Fibroblast of skin of left biceps (primary cell): ENCODE measurements at regions not wholly inside any gene's neighbourhood (a gene's known extent, or its start where the extent isn't known, plus 50 kb on each side); places are given as distances from the start of the nearest gene placed in this dataset.
"Not testable (repeated sequence)": the region's sequence is repeated elsewhere in the genome, so short reads cannot be mapped to it uniquely, and the experiment has no call there.

ENCODE experiments used
- DNase-seq, 2 experiments: peaks; one replicate each; pipeline ENCODE4 v3.0.0-alpha.2; 2013; ENCODE audit warnings: low read depth in 2 of 2

DNA sequence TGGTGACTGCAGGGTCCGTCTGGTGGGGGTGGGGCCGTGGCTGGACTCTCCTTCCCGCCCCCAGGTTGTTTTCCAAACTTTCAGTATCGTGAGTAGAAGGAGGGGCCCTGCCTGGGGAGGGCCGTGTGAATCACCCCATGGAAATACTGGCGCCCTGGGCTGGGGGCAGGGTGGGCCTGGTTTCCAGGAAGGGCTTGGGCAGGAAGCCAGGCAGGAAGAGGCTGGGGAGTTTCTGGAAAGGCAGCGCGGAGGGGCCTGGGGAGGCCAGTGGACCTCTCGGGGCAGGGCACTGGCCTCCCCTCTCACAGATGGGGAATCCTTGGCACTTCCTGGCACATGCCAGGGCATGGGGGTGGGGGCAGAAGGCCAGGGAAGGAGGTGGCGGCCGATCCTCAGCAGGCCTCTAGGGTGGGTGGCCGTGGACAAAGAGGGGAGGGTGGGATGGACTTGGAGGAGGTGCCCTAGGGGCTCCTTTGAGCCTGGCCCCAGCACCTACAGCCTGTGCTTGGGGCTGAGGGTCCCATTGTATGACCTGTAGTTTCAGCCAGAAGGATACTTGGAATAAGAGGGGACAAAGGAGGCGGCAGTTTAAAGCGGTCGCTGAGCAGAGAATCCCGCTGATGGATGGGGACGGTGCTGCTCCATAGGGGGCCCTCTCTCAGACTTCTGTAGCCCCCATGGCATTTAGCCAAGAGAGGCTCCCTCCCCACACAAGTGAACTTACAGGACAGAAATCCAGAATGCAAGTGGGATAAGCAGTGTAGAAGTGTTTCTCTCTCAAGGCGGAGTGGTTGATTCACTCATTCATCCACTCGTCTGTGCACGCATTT lies 56.5 kb upstream of the GATA2 start:
- peak; percentile 85 for DNase-seq

DNA sequence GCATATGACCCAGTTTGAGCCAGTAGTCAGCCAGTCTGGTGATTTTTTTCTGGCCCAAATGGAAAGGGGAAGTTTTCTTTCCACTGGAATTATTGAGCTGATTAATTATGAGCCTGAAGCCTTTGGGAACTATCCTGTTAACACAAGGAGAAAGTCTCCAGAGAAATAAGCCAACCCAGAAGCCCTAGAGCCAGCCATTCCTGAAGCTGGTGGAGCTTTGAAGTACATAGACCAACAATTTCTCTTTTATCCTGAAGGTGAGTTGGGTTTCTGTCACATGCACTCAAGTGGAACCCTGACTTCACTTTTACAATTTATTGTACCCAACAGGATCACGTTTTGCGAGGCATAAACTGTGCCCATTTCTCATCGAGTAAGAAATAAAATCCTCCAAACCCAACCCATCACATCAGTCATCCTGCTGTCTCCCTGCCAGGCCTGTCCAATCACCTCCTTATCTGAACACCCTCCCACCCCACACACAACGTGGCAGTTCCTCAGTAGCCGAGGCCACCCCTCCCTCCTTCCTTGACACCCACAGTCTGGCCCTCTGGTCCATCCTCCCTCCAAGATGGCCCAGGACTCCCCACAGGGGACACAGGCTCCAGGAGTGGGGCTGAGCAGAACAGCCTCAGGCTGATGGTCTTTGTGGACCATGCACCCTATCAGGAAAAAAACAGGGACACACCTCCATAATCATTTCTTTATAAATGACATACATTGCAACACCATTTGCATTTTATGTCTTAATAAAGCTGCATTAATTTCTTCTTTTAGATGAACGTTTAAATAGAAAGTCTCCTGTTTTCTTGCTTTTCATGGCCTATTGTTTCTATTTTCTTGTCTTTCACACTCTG lies 55.7 kb upstream of the GATA2 start:
- DNase-seq: peak in 1 of 2 experiments; percentile 14

GRCh38 chr3:128548021-128548420 lies 55.0 kb upstream of the GATA2 start:
- DNase-seq: no peak

GRCh38 chr3:128547368-128547987 lies 54.5 kb upstream of the GATA2 start:
- peak in 1 of 2 experiments; percentile 19 for DNase-seq

DNA sequence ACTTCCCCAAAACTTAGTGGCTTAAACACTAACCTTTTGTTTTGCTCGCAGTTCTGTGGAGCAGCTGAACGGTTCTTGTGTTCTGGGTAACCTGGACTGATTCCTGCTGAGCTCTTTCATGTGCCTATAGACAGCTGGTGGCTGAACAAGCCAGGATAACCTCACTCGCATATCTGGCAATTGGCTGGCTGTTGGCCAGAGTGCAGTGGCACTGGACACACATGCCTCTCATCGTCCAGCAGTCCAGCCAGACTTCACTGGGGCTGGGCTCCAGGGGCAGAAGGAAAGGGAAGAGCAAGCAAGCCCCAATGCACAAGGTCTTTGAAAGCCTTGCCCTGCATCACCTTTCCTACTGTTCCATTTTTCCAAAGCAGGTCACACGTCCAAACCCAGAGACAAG lies 53.6 kb upstream of the GATA2 start:
- DNase-seq: no peak

- DNase-seq: no peak
Observed at GRCh38 chr3:128545120-128545752, 52.2 kb upstream of the GATA2 start.

DNA sequence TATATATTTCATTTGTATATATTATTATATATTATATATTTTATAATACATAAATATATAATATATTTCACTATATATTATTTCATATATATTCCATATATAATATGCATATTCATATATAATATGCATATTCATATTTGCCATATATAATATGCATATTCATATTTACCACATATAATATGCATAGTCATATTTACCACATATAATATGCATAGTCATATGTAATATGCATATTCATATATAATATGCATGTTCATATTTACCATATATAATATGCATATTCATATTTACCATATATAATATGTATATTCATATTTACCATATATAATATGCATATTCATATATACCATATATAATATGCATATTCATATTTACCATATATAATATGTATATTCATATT lies 51.2 kb upstream of the GATA2 start:
- DNase-seq: no peak

DNA sequence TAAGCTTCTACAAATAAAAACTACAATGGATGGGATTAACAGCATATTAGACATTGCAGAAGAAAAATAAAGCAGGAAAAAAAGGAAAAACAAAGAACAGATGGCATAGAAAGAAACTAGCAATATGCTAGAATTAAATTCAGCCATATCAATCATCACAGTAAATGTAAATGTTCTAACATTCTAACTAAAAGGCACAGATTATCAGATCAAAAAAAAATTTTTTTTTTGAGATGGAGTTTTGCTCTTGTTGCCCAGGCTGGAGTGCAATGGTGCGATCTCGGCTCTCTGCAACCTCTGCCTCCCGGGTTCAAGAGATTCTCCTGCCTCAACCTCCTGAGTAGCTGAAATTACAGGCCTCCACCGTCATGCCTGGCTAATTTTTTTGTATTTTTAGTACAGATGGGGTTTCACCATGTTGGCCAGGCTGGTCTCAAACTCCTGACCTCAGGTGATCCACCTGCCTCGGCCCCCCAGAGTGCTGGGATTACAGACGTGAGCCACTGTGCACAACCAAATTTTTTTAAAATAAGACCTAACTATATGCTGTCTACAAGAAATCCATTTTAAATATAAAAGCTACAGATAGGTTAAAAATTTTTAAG lies 50.7 kb upstream of the GATA2 start:
- DNase-seq: not testable (repeated sequence)
